ENCODE measurements at regions not wholly inside any gene's neighbourhood (a gene's known extent, or its start where the extent isn't known, plus 50 kb on each side); places are given as distances from the start of the nearest gene placed in this dataset.
A peak's percentile ranks its signal among the peaks of the same experiment; 100 is the strongest.
"Not testable (repeated sequence)": the region's sequence is repeated elsewhere in the genome, so short reads cannot be mapped to it uniquely, and the experiment has no call there.

- DNase-seq, result no peak
Observed at GRCh38 chr13:81888855-81889254, 1547.9 kb upstream of the SPRY2 start.

- DNase-seq, result no peak
Observed at GRCh38 chr13:81874681-81875661, 1534.0 kb upstream of the SPRY2 start.

- no peak for DNase-seq
Observed at GRCh38 chr13:81874253-81874652, 1533.3 kb upstream of the SPRY2 start.

- DNase-seq, result peak; percentile 56
Observed at GRCh38 chr13:81872581-81872980, 1531.7 kb upstream of the SPRY2 start.

- DNase-seq, result not testable (repeated sequence)
Observed at GRCh38 chr13:81871751-81872325, 1530.9 kb upstream of the SPRY2 start.

- DNase-seq, result no peak
Observed at GRCh38 chr13:81848291-81848690, 1507.4 kb upstream of the SPRY2 start.

- no peak for DNase-seq
Observed at GRCh38 chr13:81846771-81847170, 1505.8 kb upstream of the SPRY2 start.

- no peak for DNase-seq
Observed at GRCh38 chr13:81821259-81821658, 1480.3 kb upstream of the SPRY2 start.

GRCh38 chr13:81800433-81800832, 1459.5 kb upstream of the SPRY2 start:
- DNase-seq, result no peak

GRCh38 chr13:81795710-81796109, 1454.8 kb upstream of the SPRY2 start:
- no peak for DNase-seq

GRCh38 chr13:81791641-81792040, 1450.7 kb upstream of the SPRY2 start:
- no peak for DNase-seq

GRCh38 chr13:81781471-81781870, 1440.5 kb upstream of the SPRY2 start:
- DNase-seq, result no peak

GRCh38 chr13:81779876-81780275, 1439.0 kb upstream of the SPRY2 start:
- no peak for DNase-seq

GRCh38 chr13:81778350-81778749, 1437.4 kb upstream of the SPRY2 start:
- DNase-seq, result no peak

GRCh38 chr13:81773263-81773662, 1432.3 kb upstream of the SPRY2 start:
- DNase-seq, result no peak

- no peak for DNase-seq
Observed at GRCh38 chr13:81771951-81772350, 1431.0 kb upstream of the SPRY2 start.

GRCh38 chr13:81770868-81771505, 1430.1 kb upstream of the SPRY2 start:
- DNase-seq, result no peak

- DNase-seq, result no peak
Observed at GRCh38 chr13:81762449-81762848, 1421.5 kb upstream of the SPRY2 start.

- DNase-seq, result no peak
Observed at GRCh38 chr13:81760316-81760715, 1419.4 kb upstream of the SPRY2 start.

- DNase-seq, result no peak
Observed at GRCh38 chr13:81757348-81757970, 1416.5 kb upstream of the SPRY2 start.

GRCh38 chr13:81745391-81745790, 1404.5 kb upstream of the SPRY2 start:
- peak; percentile 23 for DNase-seq

- DNase-seq, result no peak
Observed at GRCh38 chr13:81738364-81738763, 1397.4 kb upstream of the SPRY2 start.

GRCh38 chr13:81726037-81726726, 1385.3 kb upstream of the SPRY2 start:
- no peak for DNase-seq

Measured in NCI-H1092 treated with DMSO at 0.1 percent for 48 hours (cell line).